ENCODE measurements at regions not wholly inside any gene's neighbourhood (a gene's known extent, or its start where the extent isn't known, plus 50 kb on each side); places are given as distances from the start of the nearest gene placed in this dataset.

DNA sequence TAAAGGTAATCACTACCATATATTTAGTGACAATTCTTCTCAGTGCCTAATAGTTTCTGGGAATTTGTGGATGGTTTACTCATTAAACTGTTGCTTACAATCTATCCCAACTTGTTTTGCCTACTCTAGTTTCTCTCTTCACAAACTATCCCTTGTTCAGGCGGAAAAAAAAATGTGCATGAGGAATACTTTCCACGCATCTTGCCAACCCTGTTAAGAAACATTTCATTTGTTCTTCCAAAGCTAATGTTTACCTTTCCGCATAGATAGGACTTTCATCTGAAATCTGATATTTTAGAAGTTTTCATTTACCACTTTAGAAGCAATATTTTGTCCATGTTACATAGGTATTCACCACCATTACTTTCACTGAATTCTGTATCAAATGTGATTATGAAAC lies 191.9 kb downstream of the MDFIC start:
- no peaks in the 10 kb centered on the region for H3K9me3 ChIP-seq (replicated peaks; ENCODE audit: control insufficient read depth, insufficient read depth, low read length)
- H3K4me1 ChIP-seq (ENCODE audit: control insufficient read depth, extremely low read depth, insufficient read depth, low read length): peaks cover 5% of the 10 kb centered on the region
- H3K36me3 ChIP-seq (ENCODE audit: control insufficient read depth in 2 of 2, extremely low read depth in 1 of 2, insufficient read depth in 2 of 2, low read length in 2 of 2): no peaks in the 10 kb centered on the region
- TF ChIP-seq GATA2 (IDR thresholded peaks at IDR 0.05; ENCODE audit: insufficient read depth, insufficient read length, low read depth, low read length): no peak
- TF ChIP-seq, protein P1, sequence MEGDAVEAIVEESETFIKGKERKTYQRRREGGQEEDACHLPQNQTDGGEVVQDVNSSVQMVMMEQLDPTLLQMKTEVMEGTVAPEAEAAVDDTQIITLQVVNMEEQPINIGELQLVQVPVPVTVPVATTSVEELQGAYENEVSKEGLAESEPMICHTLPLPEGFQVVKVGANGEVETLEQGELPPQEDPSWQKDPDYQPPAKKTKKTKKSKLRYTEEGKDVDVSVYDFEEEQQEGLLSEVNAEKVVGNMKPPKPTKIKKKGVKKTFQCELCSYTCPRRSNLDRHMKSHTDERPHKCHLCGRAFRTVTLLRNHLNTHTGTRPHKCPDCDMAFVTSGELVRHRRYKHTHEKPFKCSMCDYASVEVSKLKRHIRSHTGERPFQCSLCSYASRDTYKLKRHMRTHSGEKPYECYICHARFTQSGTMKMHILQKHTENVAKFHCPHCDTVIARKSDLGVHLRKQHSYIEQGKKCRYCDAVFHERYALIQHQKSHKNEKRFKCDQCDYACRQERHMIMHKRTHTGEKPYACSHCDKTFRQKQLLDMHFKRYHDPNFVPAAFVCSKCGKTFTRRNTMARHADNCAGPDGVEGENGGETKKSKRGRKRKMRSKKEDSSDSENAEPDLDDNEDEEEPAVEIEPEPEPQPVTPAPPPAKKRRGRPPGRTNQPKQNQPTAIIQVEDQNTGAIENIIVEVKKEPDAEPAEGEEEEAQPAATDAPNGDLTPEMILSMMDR (IDR thresholded peaks at IDR 0.05; ENCODE audit: extremely low read depth in 1 of 2, insufficient read depth in 1 of 2, low read depth in 1 of 2, low read length in 2 of 2): no peak
- TF ChIP-seq MYC (IDR thresholded peaks at IDR 0.05; ENCODE audit: low read depth, low read length): no peak
- no peak for TF ChIP-seq MAX (IDR thresholded peaks at IDR 0.05; ENCODE audit: insufficient read depth, insufficient read length)
- H3K27me3 ChIP-seq (ENCODE audit: control insufficient read depth in 2 of 2, insufficient read depth in 2 of 2, low read length in 2 of 2): no peaks in the 10 kb centered on the region
- H3K4me2 ChIP-seq (ENCODE audit: insufficient read depth, low read length): no peak overlapping the region
- dilution Hi-C loops (cut with MboI; ENCODE audit: extremely low pct_ligation_motif_present, low sequenced_read_pairs) (no loop called here), intact Hi-C loops (cut with micrococcal nuclease) (no loop called here)
- ChIA-PET CTCF (interaction anchor here (1.3 kb wide), 1 partner anchor 14 kb away, joined by 4 read pairs; no protein-coding TSS in a partner anchor), POLR2A (no interaction called here)
- no peak overlapping the region for H3K4me3 ChIP-seq (replicated peaks in 1 of 3; ENCODE audit: insufficient read depth in 1 of 3, low read depth in 1 of 3, low read length in 3 of 3)
- FAIRE-seq (no peak), DNase-seq (ENCODE audit: low read depth, low spot score) (peak; percentile 45)
- BruUV-seq (replicated peaks): no TSS peak
- no peak overlapping the region for H2AFZ ChIP-seq (ENCODE audit: low read depth, low read length)
- no peaks in the 10 kb centered on the region for H3K9me1 ChIP-seq (replicated peaks; ENCODE audit: control insufficient read depth, extremely low read depth, insufficient read depth, low read length)
- no peak overlapping the region for H3K27ac ChIP-seq (ENCODE audit: insufficient read depth, low read depth, low read length)
- no peaks in the 10 kb centered on the region for H3K79me2 ChIP-seq (ENCODE audit: control insufficient read depth, insufficient read depth, low read length)
- no peak overlapping the region for H3K9ac ChIP-seq (replicated peaks; ENCODE audit: extremely low read depth, insufficient read depth, low read length)
- no peaks in the 10 kb centered on the region for H4K20me1 ChIP-seq (replicated peaks; ENCODE audit: control insufficient read depth, extremely low read depth, insufficient read depth, low read length)

DNA sequence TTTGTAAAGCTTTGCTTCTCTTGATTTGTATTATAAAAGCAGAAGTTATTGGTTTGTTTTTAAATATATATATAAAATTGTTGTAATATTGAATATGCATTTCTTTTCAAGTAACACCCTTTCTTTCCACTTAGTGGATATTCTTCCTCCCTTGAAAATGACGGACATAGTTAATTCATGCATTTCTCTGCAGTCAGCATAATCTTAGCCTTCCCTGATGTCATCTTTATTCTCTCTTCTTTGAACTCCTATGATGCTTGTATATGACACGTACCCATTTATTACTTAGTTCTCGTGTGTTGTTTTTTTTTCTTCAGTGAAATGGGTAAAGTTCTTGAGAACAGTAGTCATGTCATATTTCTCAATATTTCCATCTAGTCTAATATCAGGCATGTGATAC lies 191.2 kb downstream of the MDFIC start:
- Histone ChIP-seq H2AFZ (ENCODE audit: low read depth, low read length) (no peak overlapping the region), H3K79me2 (ENCODE audit: control insufficient read depth, insufficient read depth, low read length) (no peaks in the 10 kb centered on the region), H4K20me1 (replicated peaks; ENCODE audit: control insufficient read depth, extremely low read depth, insufficient read depth, low read length) (no peaks in the 10 kb centered on the region), H3K9me1 (replicated peaks; ENCODE audit: control insufficient read depth, extremely low read depth, insufficient read depth, low read length) (no peaks in the 10 kb centered on the region), H3K27ac (ENCODE audit: insufficient read depth, low read depth, low read length) (no peak overlapping the region), H3K4me3 (replicated peaks in 1 of 3; ENCODE audit: insufficient read depth in 1 of 3, low read depth in 1 of 3, low read length in 3 of 3) (no peak overlapping the region), H3K9ac (replicated peaks; ENCODE audit: extremely low read depth, insufficient read depth, low read length) (no peak overlapping the region), H3K36me3 (ENCODE audit: control insufficient read depth in 2 of 2, extremely low read depth in 1 of 2, insufficient read depth in 2 of 2, low read length in 2 of 2) (no peaks in the 10 kb centered on the region), H3K4me1 (ENCODE audit: control insufficient read depth, extremely low read depth, insufficient read depth, low read length) (no peaks in the 10 kb centered on the region), H3K9me3 (replicated peaks; ENCODE audit: control insufficient read depth, insufficient read depth, low read length) (no peaks in the 10 kb centered on the region), H3K27me3 (ENCODE audit: control insufficient read depth in 2 of 2, insufficient read depth in 2 of 2, low read length in 2 of 2) (no peaks in the 10 kb centered on the region), H3K4me2 (ENCODE audit: insufficient read depth, low read length) (no peak overlapping the region)
- intact Hi-C loops (cut with micrococcal nuclease) (no loop called here), dilution Hi-C loops (cut with MboI; ENCODE audit: extremely low pct_ligation_motif_present, low sequenced_read_pairs) (no loop called here)
- CTCF ChIA-PET: no interaction called here
- DNase-seq (ENCODE audit: low read depth, low spot score): no peak
- no peak for FAIRE-seq
- no TSS peak for BruUV-seq (replicated peaks)
- TF ChIP-seq FOS (IDR thresholded peaks at IDR 0.05; ENCODE audit: borderline replicate concordance, insufficient read depth, low read length) (no peak), POLR2A (IDR thresholded peaks at IDR 0.05; ENCODE audit: low read depth, low read length) (no peak), EZH2 (IDR thresholded peaks at IDR 0.05; ENCODE audit: borderline replicate concordance, low read depth, low read length, severe bottlenecking) (no peak), MAX (IDR thresholded peaks at IDR 0.05; ENCODE audit: insufficient read depth, insufficient read length) (no peak), MYC (IDR thresholded peaks at IDR 0.05; ENCODE audit: low read depth, low read length) (no peak), POLR2AphosphoS5 (IDR thresholded peaks at IDR 0.05; ENCODE audit: insufficient read depth, low read depth, low read length) (no peak), JUN (IDR thresholded peaks at IDR 0.05; ENCODE audit: borderline replicate concordance, insufficient read depth, insufficient read length, low read depth) (no peak), GATA2 (IDR thresholded peaks at IDR 0.05; ENCODE audit: insufficient read depth, insufficient read length, low read depth, low read length) (no peak)
- TF ChIP-seq, protein P1 (IDR thresholded peaks at IDR 0.05; ENCODE audit: extremely low read depth in 1 of 2, insufficient read depth in 1 of 2, low read depth in 1 of 2, low read length in 2 of 2): no peak
- POLR2A ChIA-PET: no interaction called here

Data from endothelial cell of umbilical vein (primary cell).